ENCODE measurements at regions not wholly inside any gene's neighbourhood (a gene's known extent, or its start where the extent isn't known, plus 50 kb on each side); places are given as distances from the start of the nearest gene placed in this dataset.

GRCh38 chr3:21801631-21802030 lies 50.6 kb upstream of the ZNF385D start:
- DNase-seq (ENCODE audit: low read depth in 2 of 3, low spot score in 1 of 3) = no peak

GRCh38 chr3:21803604-21804003 lies 52.6 kb upstream of the ZNF385D start:
- no peak for DNase-seq (ENCODE audit: low read depth in 2 of 3, low spot score in 1 of 3)

DNA sequence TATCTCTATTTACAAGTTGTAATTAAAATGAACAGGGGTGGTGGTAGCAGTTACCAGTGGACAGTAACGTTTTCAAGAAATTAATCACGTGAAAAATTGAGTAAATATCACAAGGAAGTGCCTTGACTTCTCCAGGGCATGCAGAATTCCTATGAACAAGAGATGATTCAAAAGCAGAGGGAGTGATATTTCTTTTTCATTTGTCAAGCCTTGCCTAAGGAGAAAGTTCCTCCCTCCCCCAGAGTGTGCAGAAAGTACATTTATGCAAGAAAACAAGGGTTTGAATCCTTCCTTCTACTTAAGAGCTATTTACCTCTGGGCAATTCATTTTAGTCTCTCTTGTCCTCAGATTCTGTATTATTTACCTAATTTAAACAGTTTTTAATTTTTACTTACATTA lies 53.3 kb upstream of the ZNF385D start:
- DNase-seq (ENCODE audit: low read depth in 2 of 3, low spot score in 1 of 3) = no peak

GRCh38 chr3:21806733-21807132 lies 55.7 kb upstream of the ZNF385D start:
- no peak for DNase-seq (ENCODE audit: low read depth in 2 of 3, low spot score in 1 of 3)

DNA sequence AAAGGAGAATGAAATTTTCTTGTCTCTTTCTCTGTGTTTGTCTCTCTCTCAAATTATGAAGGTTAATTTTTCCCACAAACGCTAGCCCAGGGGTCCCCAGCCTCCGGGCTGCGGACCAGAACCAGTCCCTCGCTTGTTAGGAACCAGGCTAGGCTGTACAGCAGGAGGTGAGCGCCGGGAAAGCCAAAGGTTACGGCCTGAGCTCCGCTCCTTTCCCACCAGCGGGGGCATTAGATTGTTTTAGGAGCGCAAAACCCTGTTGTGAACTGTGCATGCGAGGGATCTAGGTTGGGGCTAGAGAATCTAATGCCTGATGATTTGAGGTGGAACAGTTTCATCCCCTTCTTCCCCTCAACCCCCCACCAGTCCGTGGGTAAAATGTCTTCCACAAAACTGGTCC lies 74.7 kb upstream of the ZNF385D start:
- no peak for DNase-seq (ENCODE audit: low read depth in 2 of 3, low spot score in 1 of 3)

- no peak for DNase-seq (ENCODE audit: low read depth in 2 of 3, low spot score in 1 of 3)
Measured at GRCh38 chr3:21826416-21826815, 75.4 kb upstream of the ZNF385D start.

DNA sequence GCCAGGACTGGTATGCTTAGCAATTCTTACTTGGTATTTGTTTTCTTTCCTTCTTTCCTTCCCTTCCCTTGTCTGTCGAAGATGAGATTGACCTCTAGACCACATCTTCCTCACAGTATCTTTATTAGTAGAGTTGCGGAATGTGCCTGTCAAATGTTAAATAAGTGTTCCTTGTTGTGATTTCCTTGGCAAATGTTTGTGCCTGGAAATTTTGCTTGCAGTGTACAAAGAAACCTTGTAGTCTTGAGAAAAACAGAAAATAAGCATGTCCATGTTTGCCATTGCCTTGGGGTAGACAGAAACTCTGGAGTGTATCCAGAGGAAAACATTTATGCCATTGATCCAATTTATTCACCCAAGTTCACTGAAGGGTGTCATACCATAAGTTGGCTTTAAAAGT lies 79.5 kb upstream of the ZNF385D start:
- no peak for DNase-seq (ENCODE audit: low read depth in 2 of 3, low spot score in 1 of 3)

DNA sequence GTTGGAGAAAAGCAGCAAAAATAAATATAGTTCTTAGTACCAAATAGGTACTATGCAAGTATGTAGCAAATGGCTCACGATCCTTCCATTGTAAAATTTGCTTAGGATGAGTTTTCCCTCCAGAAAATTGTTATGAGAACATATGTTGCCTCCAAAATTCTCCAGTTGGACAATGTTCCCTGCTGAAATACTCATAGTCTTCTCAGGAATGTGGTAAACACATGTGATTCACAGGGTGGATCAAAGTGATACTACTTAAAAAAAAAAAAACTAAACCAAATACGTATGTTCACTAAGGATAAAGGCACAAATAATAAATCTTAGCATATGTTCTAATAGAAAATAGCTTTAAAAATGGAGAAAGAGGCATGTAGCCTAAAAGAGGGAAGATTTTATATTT lies 84.3 kb upstream of the ZNF385D start:
- no peak for DNase-seq (ENCODE audit: low read depth in 2 of 3, low spot score in 1 of 3)

DNA sequence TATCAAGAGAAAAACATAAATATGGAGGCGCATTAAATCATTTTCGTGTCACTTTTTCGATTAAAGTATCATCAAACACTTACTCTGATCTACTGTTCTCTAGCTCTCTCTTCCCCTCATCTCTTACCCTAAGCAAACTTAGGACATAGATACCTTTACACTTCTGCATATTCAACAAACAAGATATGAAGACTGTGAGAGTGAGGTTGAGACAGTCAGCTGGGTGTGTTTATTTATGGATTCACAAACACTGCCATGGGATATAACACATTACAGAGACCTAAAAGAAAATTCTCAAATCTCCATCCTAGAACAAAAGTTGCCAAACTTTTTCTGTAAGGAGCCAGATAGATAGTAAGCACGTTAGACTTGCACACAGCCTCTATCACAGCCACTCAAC lies 85.2 kb upstream of the ZNF385D start:
- DNase-seq (ENCODE audit: low read depth in 2 of 3, low spot score in 1 of 3) = no peak

DNA sequence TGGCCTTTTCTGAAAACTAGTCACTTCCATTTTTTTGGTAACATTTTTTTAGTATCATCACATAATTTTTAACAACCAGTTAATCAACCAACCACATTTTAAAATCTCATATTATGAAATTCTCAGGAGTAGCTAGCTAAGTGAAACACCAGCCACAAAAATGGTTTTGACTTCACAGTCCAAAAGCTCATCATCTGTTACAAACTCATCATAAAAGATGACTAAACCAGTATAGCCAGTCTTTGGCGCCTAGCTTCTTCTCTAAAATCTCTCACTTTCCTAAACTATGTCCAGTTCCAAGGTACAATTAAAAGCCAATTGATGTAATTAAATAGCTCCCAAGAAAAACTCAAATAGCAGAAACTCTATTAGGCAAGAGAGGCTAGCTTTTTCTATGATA lies 88.2 kb upstream of the ZNF385D start:
- DNase-seq (ENCODE audit: low read depth in 2 of 3, low spot score in 1 of 3) = no peak

- no peak for DNase-seq (ENCODE audit: low read depth in 2 of 3, low spot score in 1 of 3)
Measured at GRCh38 chr3:21839592-21839991, 88.6 kb upstream of the ZNF385D start.

GRCh38 chr3:21847005-21847404 lies 96.0 kb upstream of the ZNF385D start:
- no peak for DNase-seq (ENCODE audit: low read depth in 2 of 3, low spot score in 1 of 3)

DNA sequence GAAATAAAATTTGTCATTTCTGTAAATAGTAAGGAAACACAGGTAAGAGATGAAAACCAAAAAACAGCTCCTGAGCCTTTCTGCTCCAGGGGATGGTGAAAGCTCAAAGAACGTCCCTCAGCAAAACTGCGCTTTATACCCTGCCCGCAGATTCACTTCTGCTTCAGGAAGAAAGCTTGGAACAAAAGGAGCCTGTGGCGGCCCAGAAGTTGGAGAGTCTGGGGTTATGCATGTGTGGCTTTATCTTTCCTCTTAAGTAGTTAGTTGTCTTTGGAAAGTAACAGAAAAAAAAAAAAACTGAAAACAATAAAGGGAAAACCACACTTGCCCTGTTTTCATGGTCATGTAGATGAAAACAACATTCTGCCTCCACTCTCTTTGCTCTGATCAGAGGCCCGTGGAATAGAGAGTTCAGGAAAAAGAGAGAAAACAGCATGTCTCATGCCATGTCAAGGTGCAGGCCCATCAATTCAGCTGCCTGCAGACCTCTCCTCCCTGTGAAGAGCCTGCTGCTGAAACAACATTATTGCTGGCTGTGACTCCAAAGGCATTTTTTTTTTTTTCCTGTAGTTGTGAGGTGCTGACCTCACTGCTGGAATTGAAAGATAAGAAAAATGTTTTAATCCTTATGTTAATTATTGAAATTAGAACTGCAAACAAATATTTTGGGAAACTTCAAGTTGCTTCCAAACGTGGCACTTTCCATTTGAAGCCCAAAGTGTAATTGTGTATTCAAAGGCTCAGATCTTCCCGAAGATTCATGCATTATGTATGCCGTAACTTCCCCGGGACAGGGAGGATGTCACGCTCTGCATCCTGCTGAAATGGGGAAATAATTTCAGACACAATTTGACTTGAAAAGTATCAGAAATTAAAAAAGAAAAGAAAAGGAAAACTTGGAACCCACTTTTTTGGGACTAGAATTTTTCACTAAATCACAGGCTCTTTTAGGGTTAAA lies 108.4 kb upstream of the ZNF385D start:
- DNase-seq (ENCODE audit: low read depth in 2 of 3, low spot score in 1 of 3) = no peak

DNA sequence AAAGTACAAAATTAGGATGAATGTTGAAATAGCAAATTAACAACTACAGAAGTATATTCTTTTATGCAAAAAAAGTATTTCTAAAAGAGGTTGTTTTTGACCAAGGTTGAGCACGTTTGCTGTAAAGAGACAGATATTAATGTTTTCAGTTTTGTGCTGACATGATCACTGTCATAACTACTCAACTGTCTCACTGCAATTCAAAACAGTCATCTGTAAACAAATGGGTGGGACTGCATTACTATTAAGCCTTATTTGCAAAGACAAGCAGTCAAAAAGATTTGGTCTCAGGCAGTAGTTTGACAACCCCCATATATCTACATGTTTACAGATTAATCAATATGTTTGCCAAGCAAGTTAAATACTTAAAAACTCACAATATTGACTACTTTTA lies 109.1 kb upstream of the ZNF385D start:
- DNase-seq (ENCODE audit: low read depth in 2 of 3, low spot score in 1 of 3) = no peak

DNA sequence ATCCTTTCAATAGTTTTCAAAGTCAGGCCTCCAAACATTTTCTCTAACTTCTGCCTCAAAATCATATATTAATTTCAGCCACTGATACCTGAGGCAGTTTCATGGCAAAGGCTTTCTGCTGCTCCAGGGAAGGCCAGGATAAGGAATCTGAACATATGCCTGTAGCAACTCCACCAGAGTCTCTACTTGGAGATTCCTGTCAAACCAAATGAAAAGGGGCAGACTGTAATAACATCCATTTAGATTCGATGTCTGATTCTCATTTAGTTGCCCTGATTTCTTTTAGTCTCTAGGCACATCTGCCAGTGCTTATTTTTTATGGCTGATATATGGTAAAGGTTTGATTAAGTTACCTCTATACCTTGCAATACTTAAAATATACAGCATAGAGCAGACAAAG lies 109.6 kb upstream of the ZNF385D start:
- DNase-seq (ENCODE audit: low read depth in 2 of 3, low spot score in 1 of 3) = no peak

GRCh38 chr3:21876782-21877181 lies 125.8 kb upstream of the ZNF385D start:
- no peak for DNase-seq (ENCODE audit: low read depth in 2 of 3, low spot score in 1 of 3)

DNA sequence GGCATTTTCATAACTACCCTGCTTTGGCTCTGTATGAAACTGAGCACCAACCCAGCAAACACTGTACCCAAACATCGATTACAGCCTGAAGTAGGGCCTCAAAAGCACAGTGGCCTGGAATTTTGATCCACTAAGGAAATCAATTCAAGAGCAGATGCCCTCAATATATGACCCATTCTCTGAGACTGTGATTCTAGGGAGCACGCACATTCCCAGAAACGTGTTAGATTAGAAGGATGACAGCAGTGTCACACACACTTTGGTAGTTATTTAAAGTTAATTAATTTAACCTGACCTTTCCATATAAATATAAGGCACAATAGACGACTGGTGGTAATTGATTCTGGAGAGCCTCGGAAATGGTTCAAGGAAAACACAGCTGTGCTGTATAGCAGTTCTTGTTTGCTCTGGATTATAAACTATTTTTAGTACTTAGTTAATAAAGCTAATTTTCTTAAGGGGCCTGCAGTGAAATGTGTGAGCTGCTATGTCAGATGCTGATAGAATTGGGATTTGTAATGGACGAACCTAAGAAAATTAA lies 126.3 kb upstream of the ZNF385D start:
- no peak for DNase-seq (ENCODE audit: low read depth in 2 of 3, low spot score in 1 of 3)

DNA sequence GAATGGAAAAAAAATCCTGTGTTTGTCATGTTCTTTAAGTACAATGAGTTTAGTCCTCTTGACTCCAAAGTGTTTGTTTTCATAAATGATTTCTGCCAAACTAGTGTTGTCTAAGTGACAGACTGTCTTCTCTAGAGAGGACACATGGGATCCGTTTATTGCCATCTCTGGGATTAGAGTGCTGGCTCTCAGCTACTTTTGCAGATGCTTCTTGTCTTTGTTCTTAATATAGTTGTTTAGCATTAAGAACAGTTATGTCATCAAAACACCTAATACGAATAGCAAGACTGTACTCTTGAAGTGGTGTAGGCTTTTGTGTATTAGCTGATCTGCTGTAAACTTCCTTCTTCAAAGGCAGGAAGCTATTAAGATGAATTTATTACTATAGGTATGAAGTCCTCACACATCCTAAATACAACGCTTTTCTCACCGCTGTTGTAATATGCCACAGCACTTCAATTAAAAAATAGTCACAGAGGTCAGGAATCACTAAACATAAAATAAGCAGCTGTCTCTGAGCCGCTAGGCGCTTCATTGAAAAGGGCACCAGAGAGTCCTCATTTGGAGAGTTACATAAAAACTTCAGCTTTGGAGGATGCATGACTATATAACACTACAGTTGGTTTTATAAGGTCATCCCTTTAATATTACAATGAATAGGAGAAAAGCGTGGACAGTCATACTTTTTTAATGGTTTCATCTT lies 128.3 kb upstream of the ZNF385D start:
- DNase-seq (ENCODE audit: low read depth in 2 of 3, low spot score in 1 of 3) = no peak

- DNase-seq (ENCODE audit: low read depth in 2 of 3, low spot score in 1 of 3) = no peak
Measured at GRCh38 chr3:21888656-21889055, 137.6 kb upstream of the ZNF385D start.

DNA sequence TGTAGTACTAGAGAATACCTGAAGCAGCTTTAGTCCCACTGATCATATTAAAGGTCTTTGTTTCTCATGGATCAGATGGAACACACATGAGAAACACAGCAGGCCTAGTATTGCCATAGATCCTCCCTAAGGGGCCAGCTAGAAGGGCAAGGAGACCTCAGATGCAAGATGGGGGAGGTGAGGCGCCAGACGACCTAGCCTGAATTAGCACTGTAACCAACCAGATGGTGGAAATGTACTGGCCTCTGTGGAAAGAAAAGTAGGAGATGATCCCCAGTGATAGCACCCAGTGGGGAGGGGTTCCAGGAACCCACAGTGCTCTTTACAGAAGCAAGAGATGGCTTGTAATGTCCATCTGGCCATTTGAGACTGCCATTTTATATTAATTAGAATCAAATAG lies 138.2 kb upstream of the ZNF385D start:
- no peak for DNase-seq (ENCODE audit: low read depth in 2 of 3, low spot score in 1 of 3)

DNA sequence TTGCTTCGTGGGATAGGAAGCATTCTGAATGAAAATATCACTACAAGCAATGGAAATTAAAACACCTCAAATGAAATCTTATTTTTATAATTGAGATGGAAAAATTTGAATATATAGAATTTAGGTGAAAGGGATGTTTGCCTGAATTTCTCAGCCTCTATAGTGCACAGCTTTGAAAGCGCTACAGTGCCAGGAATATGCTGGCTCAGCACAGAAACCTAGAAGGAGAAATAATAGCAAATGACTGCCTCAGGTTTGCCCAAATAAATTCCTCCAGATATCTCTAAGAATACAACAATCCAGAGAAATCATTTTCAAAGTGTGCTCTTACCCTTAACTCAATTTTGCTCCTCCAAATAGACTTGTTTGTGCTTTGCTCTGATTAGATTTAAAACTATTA lies 141.1 kb upstream of the ZNF385D start:
- no peak for DNase-seq (ENCODE audit: low read depth in 2 of 3, low spot score in 1 of 3)

DNA sequence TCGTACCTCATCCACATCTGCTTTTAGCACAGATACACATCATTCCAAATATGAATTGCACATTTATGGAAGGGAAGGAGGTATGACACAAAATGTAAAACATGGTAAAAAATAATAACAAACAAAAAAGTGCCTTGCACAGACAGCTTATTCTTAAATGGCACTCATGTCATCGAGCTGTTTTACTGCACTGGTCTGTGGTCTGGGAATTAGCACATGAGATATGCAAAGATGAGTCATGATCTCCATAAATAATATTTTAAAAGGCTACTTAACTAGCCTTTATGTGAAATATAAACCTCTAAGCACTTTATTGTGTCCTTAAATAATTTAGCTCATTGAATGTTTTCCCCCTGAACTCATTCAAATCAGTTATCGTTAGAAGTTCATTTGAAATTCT lies 142.2 kb upstream of the ZNF385D start:
- DNase-seq (ENCODE audit: low read depth in 2 of 3, low spot score in 1 of 3) = no peak

Measured in stimulated activated CD4-positive, alpha-beta T cell treated with anti-CD3 and anti-CD28 coated beads, Interleukin-12 subunit alpha, Interleukin-12 subunit beta, amount 100 ng/mL, for 48 hours (primary cell).